OCI-LY1 (cell line): ENCODE measurements at regions not wholly inside any gene's neighbourhood (a gene's known extent, or its start where the extent isn't known, plus 50 kb on each side); places are given as distances from the start of the nearest gene placed in this dataset.

Experiments
- H2AFZ ChIP-seq: fragments of 200-600 bp; sonication (generic), shearing (Covaris generic); 2 replicates; pipeline ENCODE4 v1.6.0; 2014; ENCODE audit warnings: antibody characterized with exemption, mild to moderate bottlenecking, low read length
- H3F3A ChIP-seq: fragments of 200-600 bp; sonication (generic), shearing (Covaris generic); 2 replicates; pipeline ENCODE4 v1.6.0; 2014; ENCODE audit warnings: mild to moderate bottlenecking, antibody characterized with exemption, low read length, moderate library complexity; ENCODE audit not compliant: insufficient read depth
- H3K27ac ChIP-seq: fragments of 200-600 bp; sonication (generic); 2 replicates; pipeline ENCODE4 v1.5.1; 2014; ENCODE audit warnings: low read length, mixed run types, mild to moderate bottlenecking, low read depth; ENCODE audit not compliant: poor library complexity, severe bottlenecking
- H3K27me3 ChIP-seq: fragments of 200-600 bp; sonication (generic); 2 replicates; pipeline ENCODE4 v1.6.0; 2014; ENCODE audit warnings: antibody characterized with exemption, mild to moderate bottlenecking, low read length, moderate library complexity; ENCODE audit not compliant: insufficient read depth
- H3K36me3 ChIP-seq: fragments of 200-600 bp; sonication (generic); 2 replicates; pipeline ENCODE4 v1.6.1; 2014; ENCODE audit warnings: mild to moderate bottlenecking, antibody characterized with exemption, low read length, moderate library complexity, mixed read lengths; ENCODE audit not compliant: insufficient read depth
- H3K4me1 ChIP-seq: fragments of 200-600 bp; sonication (generic); 2 replicates; pipeline ENCODE4 v1.5.1; 2014; ENCODE audit warnings: mild to moderate bottlenecking, low read length, moderate library complexity; ENCODE audit not compliant: insufficient read depth, severe bottlenecking
- H3K4me2 ChIP-seq: fragments of 200-600 bp; sonication (generic), shearing (Covaris generic); 2 replicates; pipeline ENCODE4 v1.6.1; 2014; ENCODE audit warnings: low read length
- H3K4me3 ChIP-seq: fragments of 200-600 bp; sonication (generic); 2 replicates; pipeline ENCODE4 v1.5.1; 2014; ENCODE audit warnings: low read length, low read depth, mild to moderate bottlenecking, mixed read lengths; ENCODE audit not compliant: poor library complexity, severe bottlenecking
- H3K79me2 ChIP-seq: fragments of 200-600 bp; shearing (Covaris generic); 2 replicates; pipeline ENCODE4 v1.6.1; 2016; ENCODE audit warnings: mixed run types, low read length, mixed read lengths; ENCODE audit not compliant: insufficient read depth
- H3K9ac ChIP-seq: fragments of 200-600 bp; sonication (generic), shearing (Covaris generic); 2 replicates; pipeline ENCODE4 v1.6.1; 2014; ENCODE audit warnings: mild to moderate bottlenecking, low read length, mixed read lengths
- H3K9me2 ChIP-seq: fragments of 200-600 bp; sonication (generic), shearing (Covaris generic); 2 replicates; pipeline ENCODE4 v1.6.1; 2014; ENCODE audit warnings: low read depth, mild to moderate bottlenecking, low read length, mixed read lengths
- H3K9me3 ChIP-seq: fragments of 200-600 bp; shearing (Covaris generic); 2 replicates; pipeline ENCODE4 v1.6.1; 2014; ENCODE audit warnings: low read length, mixed read lengths
- H4K20me1 ChIP-seq: fragments of 200-600 bp; sonication (generic), shearing (Covaris generic); 2 replicates; pipeline ENCODE4 v1.6.0; 2016; ENCODE audit warnings: mild to moderate bottlenecking, low read length; ENCODE audit not compliant: insufficient read depth
- EZH2 ChIP-seq: fragments of 200-600 bp; sonication (generic), shearing (Covaris generic); IDR thresholded peaks from 2 replicates; pipeline ENCODE4 v1.8.0; 2017; ENCODE audit warnings: borderline replicate concordance, mixed run types, mild to moderate bottlenecking, antibody characterized with exemption, low read length, moderate library complexity, mixed read lengths
- TF ChIP-seq, protein P1 (sequence below): fragments of 200-600 bp; sonication (generic), shearing (Covaris generic); IDR thresholded peaks from 2 replicates; pipeline ENCODE4 v1.5.1; 2017; ENCODE audit warnings: mild to moderate bottlenecking, antibody characterized with exemption, low read length, moderate library complexity, mixed read lengths

DNA sequence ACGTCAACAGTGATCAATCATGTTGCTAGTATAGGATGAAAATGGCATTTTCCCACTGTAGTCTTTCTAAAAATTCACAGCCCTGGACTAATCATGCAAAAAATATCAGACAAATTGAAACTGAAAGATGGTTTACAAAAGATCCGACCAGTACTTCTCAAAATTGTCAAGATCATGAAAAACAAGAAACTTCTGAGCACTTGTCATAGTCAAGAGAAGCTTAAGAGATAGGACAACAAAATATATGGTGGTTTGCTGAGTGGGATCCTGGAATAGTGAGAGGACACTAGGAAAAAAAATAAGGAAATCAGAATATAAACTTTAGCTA is 101.1 kb downstream of the NAA11 start:
- Histone ChIP-seq H3K27ac (no peak overlapping the region), H3K4me1 (no peaks in the 10 kb centered on the region), H3K27me3 (no peaks in the 10 kb centered on the region), H4K20me1 (no peaks in the 10 kb centered on the region), H3K9me2 (no peaks in the 10 kb centered on the region), H3K79me2 (no peaks in the 10 kb centered on the region), H3K36me3 (no peaks in the 10 kb centered on the region), H3K9me3 (no peaks in the 10 kb centered on the region), H3K4me2 (no peak overlapping the region), H3K9ac (no peak overlapping the region), H3K4me3 (no peak overlapping the region), H2AFZ (no peak overlapping the region), H3F3A (no peaks in the 10 kb centered on the region)
- TF ChIP-seq, protein P1, sequence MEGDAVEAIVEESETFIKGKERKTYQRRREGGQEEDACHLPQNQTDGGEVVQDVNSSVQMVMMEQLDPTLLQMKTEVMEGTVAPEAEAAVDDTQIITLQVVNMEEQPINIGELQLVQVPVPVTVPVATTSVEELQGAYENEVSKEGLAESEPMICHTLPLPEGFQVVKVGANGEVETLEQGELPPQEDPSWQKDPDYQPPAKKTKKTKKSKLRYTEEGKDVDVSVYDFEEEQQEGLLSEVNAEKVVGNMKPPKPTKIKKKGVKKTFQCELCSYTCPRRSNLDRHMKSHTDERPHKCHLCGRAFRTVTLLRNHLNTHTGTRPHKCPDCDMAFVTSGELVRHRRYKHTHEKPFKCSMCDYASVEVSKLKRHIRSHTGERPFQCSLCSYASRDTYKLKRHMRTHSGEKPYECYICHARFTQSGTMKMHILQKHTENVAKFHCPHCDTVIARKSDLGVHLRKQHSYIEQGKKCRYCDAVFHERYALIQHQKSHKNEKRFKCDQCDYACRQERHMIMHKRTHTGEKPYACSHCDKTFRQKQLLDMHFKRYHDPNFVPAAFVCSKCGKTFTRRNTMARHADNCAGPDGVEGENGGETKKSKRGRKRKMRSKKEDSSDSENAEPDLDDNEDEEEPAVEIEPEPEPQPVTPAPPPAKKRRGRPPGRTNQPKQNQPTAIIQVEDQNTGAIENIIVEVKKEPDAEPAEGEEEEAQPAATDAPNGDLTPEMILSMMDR, result no peak

DNA sequence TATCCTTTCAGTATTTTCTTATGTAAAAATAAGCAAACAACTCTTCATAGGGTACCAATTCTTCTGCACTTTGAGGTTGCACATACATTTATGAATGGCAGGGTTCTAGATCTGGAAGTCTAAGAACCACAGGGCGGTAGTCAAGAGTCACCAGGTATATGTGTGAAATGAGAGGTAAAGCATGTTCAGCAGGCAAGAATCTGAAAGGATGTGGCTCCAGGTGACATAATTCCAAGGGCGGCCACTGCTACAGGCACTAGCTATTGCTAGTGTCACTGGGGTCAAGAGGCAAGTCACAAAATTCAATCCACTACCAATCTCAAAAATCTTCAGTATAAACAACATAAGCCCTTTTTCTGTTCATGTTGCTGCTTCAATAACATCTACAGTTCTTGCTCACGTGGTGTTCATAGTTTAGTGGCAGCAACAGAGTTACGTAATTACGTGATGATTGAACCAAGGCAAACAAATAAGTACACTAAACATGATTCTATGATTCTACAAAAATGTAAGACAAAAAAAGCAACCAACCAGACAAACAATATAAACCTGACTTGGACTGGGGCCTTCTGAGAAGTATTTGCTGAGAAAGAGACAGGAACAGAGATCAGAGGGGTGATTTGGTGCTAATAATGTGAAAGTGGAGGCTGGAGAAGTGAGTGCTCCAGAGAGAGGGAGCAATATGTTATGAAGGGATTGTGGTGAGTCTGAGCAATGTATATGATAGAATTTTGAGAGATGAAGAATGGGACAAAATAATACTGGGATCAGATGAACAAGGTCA is 101.7 kb downstream of the NAA11 start:
- H3K4me1 ChIP-seq, result no peaks in the 10 kb centered on the region
- H3K9ac ChIP-seq, result no peak overlapping the region
- no peaks in the 10 kb centered on the region for H3K36me3 ChIP-seq
- no peaks in the 10 kb centered on the region for H3F3A ChIP-seq
- no peaks in the 10 kb centered on the region for H4K20me1 ChIP-seq
- H3K9me2 ChIP-seq, result no peaks in the 10 kb centered on the region
- TF ChIP-seq EZH2, result no peak
- TF ChIP-seq, protein P1, result no peak
- no peak overlapping the region for H3K4me3 ChIP-seq
- no peaks in the 10 kb centered on the region for H3K27me3 ChIP-seq
- H3K9me3 ChIP-seq, result no peaks in the 10 kb centered on the region
- H3K4me2 ChIP-seq, result no peak overlapping the region
- H2AFZ ChIP-seq, result no peak overlapping the region
- H3K79me2 ChIP-seq, result no peaks in the 10 kb centered on the region
- H3K27ac ChIP-seq, result no peak overlapping the region

DNA sequence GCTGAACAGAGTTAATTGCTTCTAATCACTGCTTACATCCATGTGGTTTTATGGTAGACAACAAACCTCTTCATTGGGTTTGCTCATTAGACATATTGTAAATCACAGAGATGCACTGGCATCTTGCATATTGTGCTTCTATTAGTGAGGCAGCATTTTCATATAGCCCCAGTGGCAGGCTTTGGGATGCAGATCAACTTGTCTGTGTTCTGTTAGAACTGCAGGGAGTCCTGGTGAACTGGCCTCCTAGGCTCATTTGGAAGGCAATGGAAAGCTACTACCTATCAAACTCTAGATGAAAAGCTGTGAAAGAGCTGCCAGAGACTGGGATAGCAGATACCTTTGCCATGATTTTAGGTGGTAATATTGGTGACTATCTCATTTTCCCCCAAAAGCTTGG is 108.8 kb downstream of the NAA11 start:
- no peak overlapping the region for H3K9ac ChIP-seq
- H3K79me2 ChIP-seq, result no peaks in the 10 kb centered on the region
- no peak for TF ChIP-seq EZH2
- TF ChIP-seq, protein P1, result no peak

More for the DNA sequence above, 108.8 kb downstream of the NAA11 start:
- H3K4me3 ChIP-seq, result no peak overlapping the region
- no peaks in the 10 kb centered on the region for H3K27me3 ChIP-seq
- H3K36me3 ChIP-seq, result no peaks in the 10 kb centered on the region
- H3K27ac ChIP-seq, result no peak overlapping the region
- H2AFZ ChIP-seq, result no peak overlapping the region
- H3K4me1 ChIP-seq, result no peaks in the 10 kb centered on the region
- no peaks in the 10 kb centered on the region for H4K20me1 ChIP-seq
- H3F3A ChIP-seq, result no peaks in the 10 kb centered on the region
- H3K9me3 ChIP-seq, result no peaks in the 10 kb centered on the region
- no peak overlapping the region for H3K4me2 ChIP-seq
- H3K9me2 ChIP-seq, result no peaks in the 10 kb centered on the region
